HepG2 (cell line): ENCODE measurements at regions not wholly inside any gene's neighbourhood (a gene's known extent, or its start where the extent isn't known, plus 50 kb on each side); places are given as distances from the start of the nearest gene placed in this dataset.

Experiments used
- GATAD1 ChIP-seq: IDR thresholded peaks from 2 replicates; pipeline ENCODE4 v1.6.1; 2016; ENCODE audit warnings: missing genetic modification reagents, missing compliant biosample characterization
- GATAD2A ChIP-seq: IDR thresholded peaks from 2 replicates; pipeline ENCODE4 v1.6.1; 2016
- HDAC1 ChIP-seq: sonication (generic); formaldehyde crosslinking; IDR thresholded peaks from 2 replicates; pipeline ENCODE4 v1.5.1; 2020; ENCODE audit warnings: mild to moderate bottlenecking, missing genetic modification reagents
- HNF4A ChIP-seq: sonication (generic); formaldehyde crosslinking; IDR thresholded peaks from 2 replicates; pipeline ENCODE4 v1.4.0; 2020; ENCODE audit warnings: missing genetic modification reagents
- MIER3 ChIP-seq: IDR thresholded peaks from 2 replicates; pipeline ENCODE4 v1.6.1; 2016; ENCODE audit warnings: missing compliant biosample characterization, borderline replicate concordance
- PHF21A ChIP-seq: sonication (generic); formaldehyde crosslinking; IDR thresholded peaks from 2 replicates; pipeline ENCODE4 v1.5.0; 2020; ENCODE audit warnings: mild to moderate bottlenecking, missing genetic modification reagents
- PRMT3 ChIP-seq: sonication (generic); formaldehyde crosslinking; IDR thresholded peaks from 2 replicates; pipeline ENCODE4 v1.8.1; 2022; ENCODE audit warnings: low read depth, mild to moderate bottlenecking, moderate library complexity, missing genetic modification reagents, borderline replicate concordance
- RERE ChIP-seq: IDR thresholded peaks from 2 replicates; pipeline ENCODE4 v1.6.1; 2016; ENCODE audit warnings: low read depth, missing genetic modification reagents, missing compliant biosample characterization
- SMAD3 ChIP-seq: sonication (generic); formaldehyde crosslinking; IDR thresholded peaks from 2 replicates; pipeline ENCODE4 v1.4.0; 2020; ENCODE audit warnings: missing genetic modification reagents
- TEAD3 ChIP-seq: optimal IDR thresholded peaks from 2 replicates; pipeline ENCODE3; 2016; ENCODE audit warnings: borderline replicate concordance
- ZMYM4 ChIP-seq: sonication (generic); formaldehyde crosslinking; IDR thresholded peaks from 2 replicates; pipeline ENCODE4 v1.8.1; 2023; ENCODE audit warnings: mild to moderate bottlenecking, missing genetic modification reagents
- ZNF296 ChIP-seq: sonication (generic); formaldehyde crosslinking; conservative IDR thresholded peaks from 2 replicates; pipeline ENCODE4 v1.5.0; 2020; ENCODE audit warnings: mild to moderate bottlenecking, missing genetic modification reagents
- ZNF317 ChIP-seq: sonication (generic); formaldehyde crosslinking; IDR thresholded peaks from 2 replicates; pipeline ENCODE4 v1.5.0; 2020; ENCODE audit warnings: mild to moderate bottlenecking, missing genetic modification reagents
- ZNF33A ChIP-seq: sonication (generic); formaldehyde crosslinking; IDR thresholded peaks from 2 replicates; pipeline ENCODE4 v1.5.1; 2020; ENCODE audit warnings: missing genetic modification reagents, mild to moderate bottlenecking, moderate library complexity, borderline replicate concordance
- ZNF512 ChIP-seq: sonication (generic); formaldehyde crosslinking; IDR thresholded peaks from 2 replicates; pipeline ENCODE4 v1.4.0; 2020; ENCODE audit warnings: mild to moderate bottlenecking, missing genetic modification reagents
- ZNF605 ChIP-seq: sonication (generic); formaldehyde crosslinking; IDR thresholded peaks from 2 replicates; pipeline ENCODE4 v1.8.0; 2022; ENCODE audit warnings: mild to moderate bottlenecking, missing genetic modification reagents
- ZNF644 ChIP-seq: IDR thresholded peaks from 2 replicates; pipeline ENCODE4 v1.6.1; 2016; ENCODE audit warnings: low read depth
- TF ChIP-seq, protein P1 (sequence below): IDR thresholded peaks from 2 replicates; pipeline ENCODE4 v1.6.1; 2016
- TF ChIP-seq, protein P2 (sequence below): sonication (generic); formaldehyde crosslinking; IDR thresholded peaks from 2 replicates; pipeline ENCODE4 v1.4.0; 2020; ENCODE audit warnings: mild to moderate bottlenecking, missing genetic modification reagents

DNA sequence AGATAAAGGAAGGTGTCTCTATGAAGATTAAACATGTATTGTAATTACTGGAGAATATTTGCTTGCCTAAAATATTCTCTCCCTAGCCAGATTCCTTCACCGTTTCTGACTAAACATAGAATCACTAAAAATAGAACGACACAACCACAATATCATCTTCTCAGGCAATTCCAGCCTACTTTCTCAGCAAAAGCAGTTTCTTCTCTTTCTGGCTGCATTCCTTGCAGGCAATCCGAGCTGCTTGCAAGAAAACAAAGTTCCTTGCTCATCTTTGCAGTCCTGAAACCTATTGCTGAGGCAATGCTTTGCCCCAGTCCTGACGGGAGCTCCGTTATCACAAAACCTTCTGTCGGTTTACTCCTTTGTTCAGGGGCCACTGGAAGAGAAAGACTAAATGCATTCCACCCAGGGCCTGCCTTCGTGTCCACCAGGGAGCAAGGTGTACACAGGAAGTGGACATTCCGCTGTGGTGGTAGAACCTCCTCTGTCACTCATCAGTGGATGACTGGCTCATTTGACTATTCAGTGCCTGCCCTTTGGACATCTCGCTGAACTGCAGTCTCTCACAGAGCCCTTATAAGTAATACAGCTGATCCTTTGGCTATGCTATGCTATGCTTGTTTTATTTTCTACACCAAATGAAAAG lies 239.2 kb upstream of the DOK6 start (continued):
- TF ChIP-seq ZNF512 (no peak), ZNF317 (peak; percentile 87), GATAD2A (CRISPR knock-in tag) (0 out of 2 replicates have a peak, but pooled peaks have one; percentile 30), ZNF33A (CRISPR knock-in tag) (0 out of 2 replicates have a peak, but pooled peaks have one; percentile 39), HNF4A (CRISPR knock-in tag) (peak; percentile 66; the same call in 1 of the 2 replicates), ZNF644 (CRISPR knock-in tag) (0 out of 2 replicates have a peak, but pooled peaks have one; percentile 19), TEAD3 (CRISPR knock-in tag) (peak; percentile 81), SMAD3 (CRISPR knock-in tag) (no peak), MIER3 (0 out of 2 replicates have a peak, but pooled peaks have one; percentile 29), HDAC1 (peak; percentile 32; the same call in 1 of the 2 replicates), RERE (no peak), PRMT3 (no peak), ZMYM4 (peak; percentile 47; the same call in 1 of the 2 replicates), ZNF296 (0 out of 2 replicates have a peak, but pooled peaks have one; percentile 29), PHF21A (CRISPR knock-in tag) (peak; percentile 34; the same call in 1 of the 2 replicates), ZNF605 (CRISPR knock-in tag) (no peak), GATAD1 (CRISPR knock-in tag) (0 out of 2 replicates have a peak, but pooled peaks have one; percentile 13)
- TF ChIP-seq, protein P1, sequence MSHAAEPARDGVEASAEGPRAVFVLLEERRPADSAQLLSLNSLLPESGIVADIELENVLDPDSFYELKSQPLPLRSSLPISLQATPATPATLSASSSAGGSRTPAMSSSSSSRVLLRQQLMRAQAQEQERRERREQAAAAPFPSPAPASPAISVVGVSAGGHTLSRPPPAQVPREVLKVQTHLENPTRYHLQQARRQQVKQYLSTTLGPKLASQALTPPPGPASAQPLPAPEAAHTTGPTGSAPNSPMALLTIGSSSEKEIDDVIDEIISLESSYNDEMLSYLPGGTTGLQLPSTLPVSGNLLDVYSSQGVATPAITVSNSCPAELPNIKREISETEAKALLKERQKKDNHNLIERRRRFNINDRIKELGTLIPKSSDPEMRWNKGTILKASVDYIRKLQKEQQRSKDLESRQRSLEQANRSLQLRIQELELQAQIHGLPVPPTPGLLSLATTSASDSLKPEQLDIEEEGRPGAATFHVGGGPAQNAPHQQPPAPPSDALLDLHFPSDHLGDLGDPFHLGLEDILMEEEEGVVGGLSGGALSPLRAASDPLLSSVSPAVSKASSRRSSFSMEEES: no peak
- TF ChIP-seq, protein P2, sequence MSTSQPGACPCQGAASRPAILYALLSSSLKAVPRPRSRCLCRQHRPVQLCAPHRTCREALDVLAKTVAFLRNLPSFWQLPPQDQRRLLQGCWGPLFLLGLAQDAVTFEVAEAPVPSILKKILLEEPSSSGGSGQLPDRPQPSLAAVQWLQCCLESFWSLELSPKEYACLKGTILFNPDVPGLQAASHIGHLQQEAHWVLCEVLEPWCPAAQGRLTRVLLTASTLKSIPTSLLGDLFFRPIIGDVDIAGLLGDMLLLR: no peak
